ENCODE measurements at regions not wholly inside any gene's neighbourhood (a gene's known extent, or its start where the extent isn't known, plus 50 kb on each side); places are given as distances from the start of the nearest gene placed in this dataset.

DNA sequence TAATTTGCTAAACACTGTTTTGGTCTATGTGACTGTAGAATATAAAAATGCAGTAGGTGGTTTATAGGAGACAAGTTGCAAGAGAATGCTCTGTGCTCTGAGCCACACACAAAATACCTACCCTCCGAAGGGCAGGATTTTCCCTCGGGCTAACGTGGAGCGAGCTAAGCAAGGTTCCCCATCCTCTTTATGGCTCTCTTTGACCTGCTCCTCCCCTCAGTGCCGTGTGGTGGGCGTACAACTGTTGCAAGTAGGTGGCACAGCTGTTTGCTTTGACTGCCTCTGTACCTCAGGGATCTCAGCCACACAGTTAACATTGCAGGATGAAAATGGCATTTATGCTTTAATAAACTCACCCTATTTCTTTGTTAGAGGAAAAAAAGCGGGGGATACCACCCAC is 339.1 kb downstream of the SATB1 start:
- no peak overlapping the region for H3K18ac ChIP-seq (ENCODE audit: insufficient read length, low read depth, low read length)
- no peak overlapping the region for H3T11ph ChIP-seq (ENCODE audit: low read length)
- H3K4me3 Mint-ChIP-seq = no peak overlapping the region
- no peaks in the 10 kb centered on the region for H3K23me2 ChIP-seq (ENCODE audit: insufficient read length, low read depth, low read length, poor library complexity, severe bottlenecking)
- TF ChIP-seq, protein P1, sequence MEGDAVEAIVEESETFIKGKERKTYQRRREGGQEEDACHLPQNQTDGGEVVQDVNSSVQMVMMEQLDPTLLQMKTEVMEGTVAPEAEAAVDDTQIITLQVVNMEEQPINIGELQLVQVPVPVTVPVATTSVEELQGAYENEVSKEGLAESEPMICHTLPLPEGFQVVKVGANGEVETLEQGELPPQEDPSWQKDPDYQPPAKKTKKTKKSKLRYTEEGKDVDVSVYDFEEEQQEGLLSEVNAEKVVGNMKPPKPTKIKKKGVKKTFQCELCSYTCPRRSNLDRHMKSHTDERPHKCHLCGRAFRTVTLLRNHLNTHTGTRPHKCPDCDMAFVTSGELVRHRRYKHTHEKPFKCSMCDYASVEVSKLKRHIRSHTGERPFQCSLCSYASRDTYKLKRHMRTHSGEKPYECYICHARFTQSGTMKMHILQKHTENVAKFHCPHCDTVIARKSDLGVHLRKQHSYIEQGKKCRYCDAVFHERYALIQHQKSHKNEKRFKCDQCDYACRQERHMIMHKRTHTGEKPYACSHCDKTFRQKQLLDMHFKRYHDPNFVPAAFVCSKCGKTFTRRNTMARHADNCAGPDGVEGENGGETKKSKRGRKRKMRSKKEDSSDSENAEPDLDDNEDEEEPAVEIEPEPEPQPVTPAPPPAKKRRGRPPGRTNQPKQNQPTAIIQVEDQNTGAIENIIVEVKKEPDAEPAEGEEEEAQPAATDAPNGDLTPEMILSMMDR (conservative IDR thresholded peaks at IDR 0.05) = no peak
- H3K4ac ChIP-seq (ENCODE audit: low read depth, low read length) = no peak overlapping the region
- no peaks in the 10 kb centered on the region for H3K79me2 ChIP-seq (ENCODE audit: insufficient read depth, low read length)
- H4K20me1 ChIP-seq (ENCODE audit: control insufficient read depth, insufficient read depth, insufficient read length) = no peaks in the 10 kb centered on the region
- no peak overlapping the region for H3K56ac ChIP-seq (ENCODE audit: insufficient read length, low read depth, low read length)
- H3K9ac ChIP-seq (ENCODE audit: extremely low read depth, insufficient read length, low read length) = no peak overlapping the region
- no peak overlapping the region for H4K8ac ChIP-seq (replicated peaks; ENCODE audit: insufficient read length, low read depth, low read length)
- no peak overlapping the region for H3K23ac ChIP-seq (ENCODE audit: insufficient read length, low read depth, low read length)
- H3K27me3 ChIP-seq (ENCODE audit: insufficient read depth, low read length) = no peaks in the 10 kb centered on the region
- no peaks in the 10 kb centered on the region for H3K79me1 ChIP-seq (ENCODE audit: insufficient read depth, low read depth, low read length, poor library complexity, severe bottlenecking)
- H3K36me3 Mint-ChIP-seq (ENCODE audit: insufficient read depth in 1 of 3, low read depth in 3 of 3) = peaks cover 0 to 6% (median 0%) of the 10 kb centered on the region in 3 experiments; a peak in 2 of 7 replicates
- H2BK15ac ChIP-seq (ENCODE audit: low read depth, low read length) = no peak overlapping the region
- H2BK5ac ChIP-seq (ENCODE audit: insufficient read length, low read length) = no peak overlapping the region
- H2BK20ac ChIP-seq (ENCODE audit: low read depth, low read length, poor library complexity, severe bottlenecking) = no peak overlapping the region
- H3K27me3 Mint-ChIP-seq (ENCODE audit: low read depth) = no peaks in the 10 kb centered on the region
- H3K9me3 ChIP-seq (ENCODE audit: control insufficient read depth, low read depth, low read length) = no peaks in the 10 kb centered on the region
- H2AK5ac ChIP-seq (ENCODE audit: insufficient read length, low read length) = no peak overlapping the region
- no peaks in the 10 kb centered on the region; the same call in 1 of the 2 replicates for H3K4me1 ChIP-seq (ENCODE audit: insufficient read depth, low read length)
- H3K27ac ChIP-seq (ENCODE audit: insufficient read length, low read depth, low read length) = no peak overlapping the region
- peak overlapping the region in 1 of 3 experiments; percentile 81; a peak in 1 of 7 replicates for H3K27ac Mint-ChIP-seq
- no peak overlapping the region for H4K91ac ChIP-seq (ENCODE audit: insufficient read length, low read depth, low read length)
- no peak overlapping the region for H3K14ac ChIP-seq (ENCODE audit: insufficient read depth, low read length)
- no peak overlapping the region for H2BK12ac ChIP-seq (ENCODE audit: insufficient read length, low read depth, low read length)
- peaks cover 6 to 7% of the 10 kb centered on the region in 2 experiments for H3K4me1 Mint-ChIP-seq
- DNase-seq = no peak
- H3K9me3 Mint-ChIP-seq = no peaks in the 10 kb centered on the region
- no peak overlapping the region for H3K4me2 ChIP-seq (ENCODE audit: insufficient read depth, insufficient read length, low read length)
- H2AFZ ChIP-seq (ENCODE audit: low read length) = no peak overlapping the region
- no CpG with 5 or more reads among the region's 7 CpGs for WGBS (ENCODE audit: extremely low coverage, insufficient read length, low lambda C conversion rate)
- H4K5ac ChIP-seq (ENCODE audit: insufficient read length, low read depth, low read length) = no peak overlapping the region
- no peak overlapping the region for H2BK120ac ChIP-seq (ENCODE audit: low read depth, low read length, poor library complexity, severe bottlenecking)
